ENCODE measurements at regions not wholly inside any gene's neighbourhood (a gene's known extent, or its start where the extent isn't known, plus 50 kb on each side); places are given as distances from the start of the nearest gene placed in this dataset.

DNA sequence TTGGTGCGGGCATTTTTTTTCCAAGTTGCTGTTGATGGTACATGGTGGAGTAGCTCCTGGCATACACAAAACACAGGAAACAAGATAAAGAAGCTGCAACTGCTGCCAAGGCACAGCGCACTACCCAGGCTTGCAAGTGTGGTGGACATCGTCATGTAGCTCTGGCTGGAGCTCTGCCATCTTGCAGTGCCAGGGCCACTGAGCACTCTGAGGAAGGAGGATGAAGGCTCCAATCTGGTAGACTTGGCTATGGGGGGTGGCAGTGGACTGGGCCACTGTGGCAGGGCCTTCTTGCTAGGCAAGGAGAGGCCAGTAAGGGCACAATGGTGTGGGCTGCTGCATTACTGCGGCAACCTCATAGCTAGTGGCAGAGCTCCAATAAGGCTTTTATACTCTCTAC, 263.5 kb downstream of the CENPW start:
- Histone ChIP-seq H3K9me3 (ENCODE audit: control insufficient read depth, insufficient read depth, low read length) (no peaks in the 10 kb centered on the region), H3K4me1 (ENCODE audit: control insufficient read depth, low read length) (no peaks in the 10 kb centered on the region), H3K79me2 (ENCODE audit: control insufficient read depth, low read length) (no peaks in the 10 kb centered on the region), H3K27ac (ENCODE audit: low read depth, low read length) (no peak overlapping the region), H3K36me3 (ENCODE audit: control insufficient read depth, low read length) (no peaks in the 10 kb centered on the region), H3K9me2 (replicated peaks; ENCODE audit: control insufficient read depth, low read length) (no peaks in the 10 kb centered on the region), H3K4me2 (ENCODE audit: low read length) (no peak overlapping the region), H4K20me1 (ENCODE audit: control insufficient read depth, insufficient read depth, low read depth, low read length) (no peaks in the 10 kb centered on the region), H3F3A (ENCODE audit: control insufficient read depth, insufficient read depth) (no peaks in the 10 kb centered on the region), H3K4me3 (ENCODE audit: low read length) (no peak overlapping the region), H3K27me3 (ENCODE audit: control insufficient read depth, low read length) (no peaks in the 10 kb centered on the region)
- no peak for TF ChIP-seq EZH2phosphoT487 (IDR thresholded peaks at IDR 0.05; ENCODE audit: borderline replicate concordance, low read length)
- TF ChIP-seq, protein P1, sequence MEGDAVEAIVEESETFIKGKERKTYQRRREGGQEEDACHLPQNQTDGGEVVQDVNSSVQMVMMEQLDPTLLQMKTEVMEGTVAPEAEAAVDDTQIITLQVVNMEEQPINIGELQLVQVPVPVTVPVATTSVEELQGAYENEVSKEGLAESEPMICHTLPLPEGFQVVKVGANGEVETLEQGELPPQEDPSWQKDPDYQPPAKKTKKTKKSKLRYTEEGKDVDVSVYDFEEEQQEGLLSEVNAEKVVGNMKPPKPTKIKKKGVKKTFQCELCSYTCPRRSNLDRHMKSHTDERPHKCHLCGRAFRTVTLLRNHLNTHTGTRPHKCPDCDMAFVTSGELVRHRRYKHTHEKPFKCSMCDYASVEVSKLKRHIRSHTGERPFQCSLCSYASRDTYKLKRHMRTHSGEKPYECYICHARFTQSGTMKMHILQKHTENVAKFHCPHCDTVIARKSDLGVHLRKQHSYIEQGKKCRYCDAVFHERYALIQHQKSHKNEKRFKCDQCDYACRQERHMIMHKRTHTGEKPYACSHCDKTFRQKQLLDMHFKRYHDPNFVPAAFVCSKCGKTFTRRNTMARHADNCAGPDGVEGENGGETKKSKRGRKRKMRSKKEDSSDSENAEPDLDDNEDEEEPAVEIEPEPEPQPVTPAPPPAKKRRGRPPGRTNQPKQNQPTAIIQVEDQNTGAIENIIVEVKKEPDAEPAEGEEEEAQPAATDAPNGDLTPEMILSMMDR (IDR thresholded peaks at IDR 0.05; ENCODE audit: low read depth, low read length, poor library complexity, severe bottlenecking), result no peak

DNA sequence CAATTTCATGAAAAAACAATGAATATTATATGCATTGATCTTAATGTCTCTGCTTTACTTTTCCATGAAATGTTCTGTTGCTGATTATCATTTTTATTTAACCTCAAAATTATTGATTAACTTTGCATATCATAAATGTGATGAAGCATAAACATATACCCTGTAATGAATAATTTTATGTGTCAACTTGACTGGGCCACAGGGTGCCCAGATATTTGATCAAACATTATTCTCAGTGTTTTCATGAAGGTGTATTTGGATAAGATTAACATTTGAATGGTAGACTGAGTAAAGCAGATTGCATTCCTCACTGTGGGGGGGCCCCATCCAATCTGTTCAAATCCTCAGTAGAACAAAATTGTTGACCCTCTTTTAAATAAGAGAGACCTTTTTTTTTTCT, 265.2 kb downstream of the CENPW start:
- Histone ChIP-seq H3K4me2 (ENCODE audit: low read length) (no peak overlapping the region), H3K36me3 (ENCODE audit: control insufficient read depth, low read length) (no peaks in the 10 kb centered on the region), H3K4me1 (ENCODE audit: control insufficient read depth, low read length) (no peaks in the 10 kb centered on the region), H3F3A (ENCODE audit: control insufficient read depth, insufficient read depth) (no peaks in the 10 kb centered on the region), H3K27me3 (ENCODE audit: control insufficient read depth, low read length) (no peaks in the 10 kb centered on the region), H3K27ac (ENCODE audit: low read depth, low read length) (no peak overlapping the region), H3K9me3 (ENCODE audit: control insufficient read depth, insufficient read depth, low read length) (no peaks in the 10 kb centered on the region), H3K9me2 (replicated peaks; ENCODE audit: control insufficient read depth, low read length) (no peaks in the 10 kb centered on the region), H3K4me3 (ENCODE audit: low read length) (no peak overlapping the region), H3K79me2 (ENCODE audit: control insufficient read depth, low read length) (no peaks in the 10 kb centered on the region), H4K20me1 (ENCODE audit: control insufficient read depth, insufficient read depth, low read depth, low read length) (no peaks in the 10 kb centered on the region)
- TF ChIP-seq, protein P1 (IDR thresholded peaks at IDR 0.05; ENCODE audit: low read depth, low read length, poor library complexity, severe bottlenecking), result no peak

DNA sequence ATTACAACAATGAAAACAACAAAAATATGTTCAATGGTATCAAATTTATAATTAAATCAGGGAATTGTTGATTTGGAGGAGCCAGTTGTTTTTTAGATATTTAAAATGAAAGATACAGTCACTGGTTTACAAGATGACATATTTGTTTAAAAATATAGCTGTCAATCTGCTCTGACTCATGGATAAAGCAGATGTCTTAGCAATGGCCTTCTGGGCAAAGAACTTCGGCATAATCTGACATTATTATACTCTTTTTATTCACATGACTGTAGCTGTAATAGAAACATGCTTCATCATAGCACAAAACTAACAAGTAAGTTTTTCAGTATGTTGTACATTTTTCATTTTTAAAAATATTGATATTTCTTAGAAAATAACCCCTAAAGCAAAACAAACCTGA, 267.4 kb downstream of the CENPW start:
- no peak overlapping the region for H3K4me2 ChIP-seq (ENCODE audit: low read length)
- H3K79me2 ChIP-seq (ENCODE audit: control insufficient read depth, low read length), result no peaks in the 10 kb centered on the region
- H3K27ac ChIP-seq (ENCODE audit: low read depth, low read length), result no peak overlapping the region
- no peaks in the 10 kb centered on the region for H3K9me2 ChIP-seq (replicated peaks; ENCODE audit: control insufficient read depth, low read length)
- no peaks in the 10 kb centered on the region for H3K36me3 ChIP-seq (ENCODE audit: control insufficient read depth, low read length)
- no peak for TF ChIP-seq EZH2phosphoT487 (IDR thresholded peaks at IDR 0.05; ENCODE audit: borderline replicate concordance, low read length)
- TF ChIP-seq, protein P1 (IDR thresholded peaks at IDR 0.05; ENCODE audit: low read depth, low read length, poor library complexity, severe bottlenecking), result no peak
- no peaks in the 10 kb centered on the region for H3K4me1 ChIP-seq (ENCODE audit: control insufficient read depth, low read length)
- H4K20me1 ChIP-seq (ENCODE audit: control insufficient read depth, insufficient read depth, low read depth, low read length), result no peaks in the 10 kb centered on the region
- no peaks in the 10 kb centered on the region for H3K27me3 ChIP-seq (ENCODE audit: control insufficient read depth, low read length)
- no peaks in the 10 kb centered on the region for H3F3A ChIP-seq (ENCODE audit: control insufficient read depth, insufficient read depth)
- H3K9me3 ChIP-seq (ENCODE audit: control insufficient read depth, insufficient read depth, low read length), result no peaks in the 10 kb centered on the region
- H3K4me3 ChIP-seq (ENCODE audit: low read length), result no peak overlapping the region

DNA sequence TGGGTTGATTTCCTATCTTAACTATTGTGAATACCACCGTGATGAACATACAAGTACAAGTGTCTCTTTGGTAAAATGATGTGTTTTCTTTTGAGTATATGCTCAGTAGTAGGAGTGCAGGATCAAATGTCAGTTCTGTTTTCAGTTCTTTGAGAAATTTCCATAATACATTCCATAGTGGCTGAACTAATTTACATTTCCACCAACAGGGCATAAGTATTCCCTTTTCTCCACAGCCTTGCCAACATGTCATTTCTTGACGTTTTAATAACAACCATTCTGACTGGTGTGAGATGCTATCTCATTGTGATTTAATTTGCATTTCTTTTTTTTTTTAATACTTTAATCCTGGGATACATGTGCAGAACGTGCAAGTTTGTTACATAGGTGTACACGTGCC, 268.8 kb downstream of the CENPW start:
- no peaks in the 10 kb centered on the region for H3K9me2 ChIP-seq (replicated peaks; ENCODE audit: control insufficient read depth, low read length)
- H3K27ac ChIP-seq (ENCODE audit: low read depth, low read length), result no peak overlapping the region
- H3K79me2 ChIP-seq (ENCODE audit: control insufficient read depth, low read length), result no peaks in the 10 kb centered on the region
- no peaks in the 10 kb centered on the region for H4K20me1 ChIP-seq (ENCODE audit: control insufficient read depth, insufficient read depth, low read depth, low read length)
- TF ChIP-seq, protein P1 (IDR thresholded peaks at IDR 0.05; ENCODE audit: low read depth, low read length, poor library complexity, severe bottlenecking), result no peak
- no peak for TF ChIP-seq EZH2phosphoT487 (IDR thresholded peaks at IDR 0.05; ENCODE audit: borderline replicate concordance, low read length)
- no peak overlapping the region for H3K4me3 ChIP-seq (ENCODE audit: low read length)
- no peaks in the 10 kb centered on the region for H3K9me3 ChIP-seq (ENCODE audit: control insufficient read depth, insufficient read depth, low read length)
- H3F3A ChIP-seq (ENCODE audit: control insufficient read depth, insufficient read depth), result no peaks in the 10 kb centered on the region
- H3K36me3 ChIP-seq (ENCODE audit: control insufficient read depth, low read length), result no peaks in the 10 kb centered on the region
- no peaks in the 10 kb centered on the region for H3K4me1 ChIP-seq (ENCODE audit: control insufficient read depth, low read length)
- no peaks in the 10 kb centered on the region for H3K27me3 ChIP-seq (ENCODE audit: control insufficient read depth, low read length)
- H3K4me2 ChIP-seq (ENCODE audit: low read length), result no peak overlapping the region
